ENCODE measurements at regions not wholly inside any gene's neighbourhood (a gene's known extent, or its start where the extent isn't known, plus 50 kb on each side); places are given as distances from the start of the nearest gene placed in this dataset.
"Not testable (repeated sequence)": the region's sequence is repeated elsewhere in the genome, so short reads cannot be mapped to it uniquely, and the experiment has no call there.

DNA sequence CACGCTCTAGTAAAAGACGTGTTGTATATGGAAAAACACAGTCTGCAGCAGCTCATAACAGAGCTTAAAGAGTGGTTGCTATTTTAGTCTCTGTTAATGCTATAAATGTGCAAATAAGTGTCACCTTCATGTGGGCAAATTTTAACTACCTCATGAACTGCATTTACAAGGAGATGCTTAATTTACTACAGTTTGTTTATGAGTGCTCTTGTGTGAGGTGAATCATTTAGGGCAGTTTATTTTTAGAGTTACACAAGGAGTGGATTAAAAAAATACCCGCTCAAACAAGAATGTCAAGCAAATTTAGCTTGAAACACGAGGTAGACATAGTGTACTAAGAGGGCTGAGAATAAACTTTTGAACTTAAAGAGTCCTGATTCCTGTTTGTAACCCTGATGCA lies 579.0 kb downstream of the MFSD1 start:
- WGBS, 4 donors, result 59 to 71% (median 67%) methylated on average over 4 of the region's 4 CpGs
- no peak for TF ChIP-seq POLR2A (IDR thresholded peaks at IDR 0.05)
- TF ChIP-seq CTCF (IDR thresholded peaks at IDR 0.05), result no peak
- no peak overlapping the region for H3K4me3 ChIP-seq
- no peak for DNase-seq
- H3K4me1 ChIP-seq (replicated peaks in 1 of 2), result no peaks in the 10 kb centered on the region
- no peaks in the 10 kb centered on the region for H3K36me3 ChIP-seq (replicated peaks in 1 of 2)
- H3K27ac ChIP-seq, result no peak overlapping the region
- no peaks in the 10 kb centered on the region for H3K9me3 ChIP-seq (replicated peaks in 1 of 3)
- H3K27me3 ChIP-seq, result no peaks in the 10 kb centered on the region
- intact Hi-C loops (cut with DNase I), result no loop called here

- no peak overlapping the region for H3K27ac ChIP-seq
- no peaks in the 10 kb centered on the region for H3K9me3 ChIP-seq (replicated peaks in 1 of 3)
- no peaks in the 10 kb centered on the region for H3K36me3 ChIP-seq (replicated peaks in 1 of 2)
- DNase-seq, result no peak
- no peaks in the 10 kb centered on the region for H3K27me3 ChIP-seq
- H3K4me1 ChIP-seq (replicated peaks in 1 of 2), result peaks cover 0 to 4% of the 10 kb centered on the region in 2 donors
- WGBS, 4 donors, result 16 to 33% (median 27%) methylated on average over 1 of the region's 1 CpG
- intact Hi-C loops (cut with DNase I), result no loop called here
- TF ChIP-seq CTCF (IDR thresholded peaks at IDR 0.05) (no peak), POLR2A (IDR thresholded peaks at IDR 0.05) (no peak)
- H3K4me3 ChIP-seq, result no peak overlapping the region
Observed at GRCh38 chr3:159390656-159391212, 588.9 kb downstream of the MFSD1 start.

- H3K9me3 ChIP-seq (replicated peaks in 1 of 3); intact Hi-C loops (cut with DNase I); H3K27ac ChIP-seq; H3K27me3 ChIP-seq; H3K4me1 ChIP-seq (replicated peaks in 1 of 2); H3K4me3 ChIP-seq; H3K36me3 ChIP-seq (replicated peaks in 1 of 2); DNase-seq: not testable (repeated sequence)
- WGBS, 4 donors, result 76 to 92% (median 79%) methylated on average over 6 to 7 of the region's 7 CpGs
Observed at GRCh38 chr3:159397683-159398082, 591.0 kb upstream of the IL12A start.

- Histone ChIP-seq H3K9me3 (replicated peaks in 1 of 3) (no peaks in the 10 kb centered on the region), H3K27ac (no peak overlapping the region), H3K4me3 (no peak overlapping the region), H3K27me3 (no peaks in the 10 kb centered on the region), H3K4me1 (replicated peaks in 1 of 2) (no peaks in the 10 kb centered on the region), H3K36me3 (replicated peaks in 1 of 2) (no peaks in the 10 kb centered on the region)
- TF ChIP-seq POLR2A (IDR thresholded peaks at IDR 0.05), result no peak
- no peak for TF ChIP-seq CTCF (IDR thresholded peaks at IDR 0.05)
- intact Hi-C loops (cut with DNase I), result no loop called here
- no peak for DNase-seq
- 57 to 81% (median 70%) methylated on average over 1 of the region's 1 CpG for WGBS, 4 donors
Observed at GRCh38 chr3:159401069-159401468, 587.6 kb upstream of the IL12A start.

DNA sequence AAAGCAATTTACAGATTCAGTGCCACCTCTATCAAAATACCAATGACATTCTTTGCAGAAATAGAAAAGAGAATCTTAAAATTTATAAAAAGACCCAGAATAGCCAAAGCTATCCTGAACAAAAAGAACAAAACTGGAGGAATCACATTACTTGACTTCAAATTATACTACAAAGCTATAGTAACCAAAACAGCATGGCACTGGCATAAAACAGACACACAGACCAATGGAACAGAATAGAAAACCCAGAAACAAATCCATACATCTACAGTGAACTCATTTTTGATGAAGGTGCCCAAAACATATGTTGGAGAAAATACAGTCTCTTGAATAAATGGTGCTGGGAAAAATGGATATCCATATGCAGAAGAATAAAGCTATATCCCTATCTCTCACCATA lies 578.9 kb upstream of the IL12A start:
- H3K27me3 ChIP-seq; DNase-seq; intact Hi-C loops (cut with DNase I); H3K36me3 ChIP-seq (replicated peaks in 1 of 2); H3K4me1 ChIP-seq (replicated peaks in 1 of 2); H3K4me3 ChIP-seq; H3K27ac ChIP-seq: not testable (repeated sequence)
- H3K9me3 ChIP-seq (replicated peaks in 1 of 3), result peaks cover 0 to 12% (median 4%) of the 10 kb centered on the region in 3 donors

All from adrenal gland (tissue), 9 donors.